Uterus (tissue), 2 donors: ENCODE measurements at regions not wholly inside any gene's neighbourhood (a gene's known extent, or its start where the extent isn't known, plus 50 kb on each side); places are given as distances from the start of the nearest gene placed in this dataset.

Source experiments
- POLR2A ChIP-seq, 2 donors: fragments of 450-650 bp; IDR thresholded peaks; one replicate each; pipeline ENCODE4 v1.6.1; 2016; ENCODE audit warnings: antibody characterized with exemption in 2 of 2, mild to moderate bottlenecking in 1 of 2, moderate library complexity in 1 of 2
- TF ChIP-seq, protein P1 (sequence below), 4 experiments: fragments of 200-600 bp in 2 of 4; fragments of 450-650 bp in 2 of 4; sonication (generic) in 2 of 4; IDR thresholded peaks; one replicate each; pipeline ENCODE4 v1.5.1; 2016 to 2019; ENCODE audit warnings: antibody characterized with exemption in 4 of 4, mild to moderate bottlenecking in 2 of 4, moderate library complexity in 1 of 4

- TF ChIP-seq, protein P1, sequence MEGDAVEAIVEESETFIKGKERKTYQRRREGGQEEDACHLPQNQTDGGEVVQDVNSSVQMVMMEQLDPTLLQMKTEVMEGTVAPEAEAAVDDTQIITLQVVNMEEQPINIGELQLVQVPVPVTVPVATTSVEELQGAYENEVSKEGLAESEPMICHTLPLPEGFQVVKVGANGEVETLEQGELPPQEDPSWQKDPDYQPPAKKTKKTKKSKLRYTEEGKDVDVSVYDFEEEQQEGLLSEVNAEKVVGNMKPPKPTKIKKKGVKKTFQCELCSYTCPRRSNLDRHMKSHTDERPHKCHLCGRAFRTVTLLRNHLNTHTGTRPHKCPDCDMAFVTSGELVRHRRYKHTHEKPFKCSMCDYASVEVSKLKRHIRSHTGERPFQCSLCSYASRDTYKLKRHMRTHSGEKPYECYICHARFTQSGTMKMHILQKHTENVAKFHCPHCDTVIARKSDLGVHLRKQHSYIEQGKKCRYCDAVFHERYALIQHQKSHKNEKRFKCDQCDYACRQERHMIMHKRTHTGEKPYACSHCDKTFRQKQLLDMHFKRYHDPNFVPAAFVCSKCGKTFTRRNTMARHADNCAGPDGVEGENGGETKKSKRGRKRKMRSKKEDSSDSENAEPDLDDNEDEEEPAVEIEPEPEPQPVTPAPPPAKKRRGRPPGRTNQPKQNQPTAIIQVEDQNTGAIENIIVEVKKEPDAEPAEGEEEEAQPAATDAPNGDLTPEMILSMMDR (IDR thresholded peaks at IDR 0.05): no peak
- no peak for TF ChIP-seq POLR2A (IDR thresholded peaks at IDR 0.05)
These were observed 235.5 kb upstream of the MEOX2 start for GRCh38 chr7:15922002-15922401.
